ENCODE measurements at regions not wholly inside any gene's neighbourhood (a gene's known extent, or its start where the extent isn't known, plus 50 kb on each side); places are given as distances from the start of the nearest gene placed in this dataset.

DNA sequence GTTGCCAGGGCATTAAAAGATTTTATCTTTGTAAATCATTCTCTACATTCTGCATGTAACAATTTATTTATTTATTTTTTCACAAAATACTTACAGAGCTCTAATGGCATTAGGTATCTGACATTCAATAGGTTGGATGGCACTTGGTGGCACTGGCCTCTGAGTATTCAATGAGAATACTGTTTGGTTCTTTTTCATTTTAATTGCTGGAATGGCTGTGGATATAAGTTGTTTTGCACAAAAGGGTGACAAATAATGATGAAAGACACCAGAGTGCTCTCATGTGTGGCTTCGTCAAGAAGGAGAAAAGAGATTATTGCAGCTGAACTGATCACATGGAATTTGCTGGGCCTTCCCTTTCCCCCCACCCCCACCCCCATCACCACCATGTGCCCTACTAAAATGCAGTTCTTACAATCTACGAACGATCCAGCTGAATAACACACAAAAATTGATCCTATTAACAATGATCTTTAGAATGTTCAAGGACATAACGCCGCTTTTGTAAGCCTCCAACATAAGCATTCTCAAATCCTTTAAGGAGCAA, 195.2 kb upstream of the POU3F2 start:
- TF ChIP-seq, protein P1, sequence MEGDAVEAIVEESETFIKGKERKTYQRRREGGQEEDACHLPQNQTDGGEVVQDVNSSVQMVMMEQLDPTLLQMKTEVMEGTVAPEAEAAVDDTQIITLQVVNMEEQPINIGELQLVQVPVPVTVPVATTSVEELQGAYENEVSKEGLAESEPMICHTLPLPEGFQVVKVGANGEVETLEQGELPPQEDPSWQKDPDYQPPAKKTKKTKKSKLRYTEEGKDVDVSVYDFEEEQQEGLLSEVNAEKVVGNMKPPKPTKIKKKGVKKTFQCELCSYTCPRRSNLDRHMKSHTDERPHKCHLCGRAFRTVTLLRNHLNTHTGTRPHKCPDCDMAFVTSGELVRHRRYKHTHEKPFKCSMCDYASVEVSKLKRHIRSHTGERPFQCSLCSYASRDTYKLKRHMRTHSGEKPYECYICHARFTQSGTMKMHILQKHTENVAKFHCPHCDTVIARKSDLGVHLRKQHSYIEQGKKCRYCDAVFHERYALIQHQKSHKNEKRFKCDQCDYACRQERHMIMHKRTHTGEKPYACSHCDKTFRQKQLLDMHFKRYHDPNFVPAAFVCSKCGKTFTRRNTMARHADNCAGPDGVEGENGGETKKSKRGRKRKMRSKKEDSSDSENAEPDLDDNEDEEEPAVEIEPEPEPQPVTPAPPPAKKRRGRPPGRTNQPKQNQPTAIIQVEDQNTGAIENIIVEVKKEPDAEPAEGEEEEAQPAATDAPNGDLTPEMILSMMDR (IDR thresholded peaks at IDR 0.05) = no peak
- no peak for TF ChIP-seq POLR2A (IDR thresholded peaks at IDR 0.05)

Measured in testis (tissue), 2 donors.